ENCODE measurements at regions not wholly inside any gene's neighbourhood (a gene's known extent, or its start where the extent isn't known, plus 50 kb on each side); places are given as distances from the start of the nearest gene placed in this dataset.

- no peak for DNase-seq (ENCODE audit: low read depth in 2 of 2)
These were observed 115.8 kb upstream of the SIX3 start for GRCh38 chr2:44825702-44826101.

- no peak for DNase-seq (ENCODE audit: low read depth in 2 of 2)
These were observed 114.9 kb upstream of the SIX3 start for GRCh38 chr2:44826601-44827000.

- no peak for DNase-seq (ENCODE audit: low read depth in 2 of 2)
These were observed 111.7 kb upstream of the SIX3 start for GRCh38 chr2:44829771-44830170.

GRCh38 chr2:44833171-44834069, 108.1 kb upstream of the SIX3 start:
- no peak for DNase-seq (ENCODE audit: low read depth in 2 of 2)

GRCh38 chr2:44834656-44835055, 106.8 kb upstream of the SIX3 start:
- no peak for DNase-seq (ENCODE audit: low read depth in 2 of 2)

GRCh38 chr2:44836174-44836573, 105.3 kb upstream of the SIX3 start:
- DNase-seq (ENCODE audit: low read depth in 2 of 2), result no peak

- no peak for DNase-seq (ENCODE audit: low read depth in 2 of 2)
These were observed 104.6 kb upstream of the SIX3 start for GRCh38 chr2:44836916-44837315.

- DNase-seq (ENCODE audit: low read depth in 2 of 2), result no peak
These were observed 103.2 kb upstream of the SIX3 start for GRCh38 chr2:44838116-44838790.

GRCh38 chr2:44839370-44839769, 102.1 kb upstream of the SIX3 start:
- no peak for DNase-seq (ENCODE audit: low read depth in 2 of 2)

- DNase-seq (ENCODE audit: low read depth in 2 of 2), result no peak
These were observed 101.6 kb upstream of the SIX3 start for GRCh38 chr2:44839771-44840502.

GRCh38 chr2:44840503-44840850, 101.0 kb upstream of the SIX3 start:
- DNase-seq (ENCODE audit: low read depth in 2 of 2), result no peak

- no peak for DNase-seq (ENCODE audit: low read depth in 2 of 2)
These were observed 98.4 kb upstream of the SIX3 start for GRCh38 chr2:44843086-44843485.

- DNase-seq (ENCODE audit: low read depth in 2 of 2), result no peak
These were observed 97.7 kb upstream of the SIX3 start for GRCh38 chr2:44843641-44844310.

GRCh38 chr2:44844651-44845270, 96.7 kb upstream of the SIX3 start:
- peak in 1 of 2 donors; percentile 2 for DNase-seq (ENCODE audit: low read depth in 2 of 2)

- DNase-seq (ENCODE audit: low read depth in 2 of 2), result no peak
These were observed 93.5 kb upstream of the SIX3 start for GRCh38 chr2:44848026-44848425.

GRCh38 chr2:44850016-44850415, 91.5 kb upstream of the SIX3 start:
- DNase-seq (ENCODE audit: low read depth in 2 of 2), result no peak

GRCh38 chr2:44851518-44851917, 90.0 kb upstream of the SIX3 start:
- no peak for DNase-seq (ENCODE audit: low read depth in 2 of 2)

- no peak for DNase-seq (ENCODE audit: low read depth in 2 of 2)
These were observed 88.9 kb upstream of the SIX3 start for GRCh38 chr2:44852594-44852993.

GRCh38 chr2:44859337-44859736, 82.2 kb upstream of the SIX3 start:
- no peak for DNase-seq (ENCODE audit: low read depth in 2 of 2)

GRCh38 chr2:44866152-44866551, 75.3 kb upstream of the SIX3 start:
- DNase-seq (ENCODE audit: low read depth in 2 of 2), result no peak

- no peak for DNase-seq (ENCODE audit: low read depth in 2 of 2)
These were observed 71.7 kb upstream of the SIX3 start for GRCh38 chr2:44869761-44870160.

Data from lung microvascular endothelial cell (primary cell).